Lower leg skin (tissue), 3 donors: ENCODE measurements at regions not wholly inside any gene's neighbourhood (a gene's known extent, or its start where the extent isn't known, plus 50 kb on each side); places are given as distances from the start of the nearest gene placed in this dataset.

ENCODE experiments used
- CTCF ChIP-seq, 3 donors: fragments of 450-650 bp; IDR thresholded peaks; one replicate each; pipeline ENCODE4 v1.5.1; 2016; ENCODE audit warnings: antibody characterized with exemption in 3 of 3, mild to moderate bottlenecking in 3 of 3, moderate library complexity in 2 of 3
- POLR2A ChIP-seq, 2 donors: fragments of 450-650 bp; IDR thresholded peaks; one replicate each; pipeline ENCODE4 v1.6.1; 2016 to 2017; ENCODE audit warnings: antibody characterized with exemption in 2 of 2, mild to moderate bottlenecking in 1 of 2, moderate library complexity in 1 of 2

- no peak for TF ChIP-seq CTCF (IDR thresholded peaks at IDR 0.05)
- TF ChIP-seq POLR2A (IDR thresholded peaks at IDR 0.05), result no peak
These were observed 536.2 kb downstream of the MIAT start for GRCh38 chr22:27193636-27194035.
